GM19240 (cell line): ENCODE measurements at regions not wholly inside any gene's neighbourhood (a gene's known extent, or its start where the extent isn't known, plus 50 kb on each side); places are given as distances from the start of the nearest gene placed in this dataset.

Experiments
- DNase-seq: peaks from one replicate; pipeline ENCODE4 v3.0.0; 2011; ENCODE audit warnings: low spot score; ENCODE audit not compliant: insufficient read length

GRCh38 chr17:69947027-69947759, 127.8 kb upstream of the KCNJ16 start:
- DNase-seq, result no peak

DNA sequence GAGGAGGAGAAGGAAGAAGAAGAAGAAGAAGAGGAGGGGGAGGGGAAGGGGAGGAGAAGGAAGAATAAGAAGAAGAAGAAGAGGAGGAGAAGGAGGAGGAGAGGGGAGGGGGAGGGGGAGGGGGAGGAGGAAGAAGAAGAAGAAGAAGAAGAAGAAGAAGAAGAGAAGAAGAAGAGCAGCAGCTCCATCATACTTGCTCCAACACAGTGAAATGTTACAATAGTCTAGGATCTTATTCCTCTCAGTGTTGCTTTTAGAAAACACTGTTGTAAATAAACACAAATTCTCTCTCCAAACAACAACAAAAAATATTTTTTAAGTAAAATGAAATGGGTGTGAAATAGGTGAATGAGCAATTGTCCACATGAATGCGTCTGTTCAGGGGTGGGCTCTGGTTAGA, 126.6 kb upstream of the KCNJ16 start:
- DNase-seq, result no peak

GRCh38 chr17:69949496-69949895, 125.5 kb upstream of the KCNJ16 start:
- DNase-seq, result no peak

DNA sequence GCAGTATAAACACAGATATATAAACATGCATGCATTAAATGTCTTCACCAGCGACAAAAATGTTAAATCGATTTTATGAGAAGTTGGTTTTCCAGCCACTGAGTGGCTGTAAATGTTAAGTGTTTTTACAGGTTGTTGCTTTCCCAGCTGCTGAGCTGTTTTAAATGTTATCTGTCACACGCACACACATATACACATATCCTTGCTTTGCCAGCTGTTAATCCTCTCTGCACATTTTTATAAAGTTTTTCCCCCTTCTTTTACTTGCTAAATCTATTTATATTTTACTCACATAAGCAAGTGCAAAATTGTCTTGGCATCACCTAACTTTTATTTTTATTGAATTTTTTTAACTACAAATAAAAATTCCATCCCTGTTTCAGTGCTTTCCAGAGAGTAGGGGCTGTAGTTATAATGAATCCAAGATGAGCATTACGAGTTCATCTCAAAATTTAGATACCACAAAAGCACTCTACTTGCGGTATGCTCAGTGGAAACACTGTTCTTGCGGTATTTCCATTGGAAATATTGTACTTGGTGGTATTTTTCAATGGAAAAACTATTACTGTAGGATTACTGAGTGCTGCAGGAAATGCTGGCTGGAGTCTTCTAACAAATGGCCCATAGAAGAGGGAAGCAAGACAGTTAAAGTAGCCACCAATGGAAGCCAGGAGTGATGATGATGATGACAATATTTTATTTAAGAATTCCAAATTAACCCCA, 124.9 kb upstream of the KCNJ16 start:
- no peak for DNase-seq

- DNase-seq, result no peak
These were observed 124.2 kb upstream of the KCNJ16 start for GRCh38 chr17:69950701-69951418.

DNA sequence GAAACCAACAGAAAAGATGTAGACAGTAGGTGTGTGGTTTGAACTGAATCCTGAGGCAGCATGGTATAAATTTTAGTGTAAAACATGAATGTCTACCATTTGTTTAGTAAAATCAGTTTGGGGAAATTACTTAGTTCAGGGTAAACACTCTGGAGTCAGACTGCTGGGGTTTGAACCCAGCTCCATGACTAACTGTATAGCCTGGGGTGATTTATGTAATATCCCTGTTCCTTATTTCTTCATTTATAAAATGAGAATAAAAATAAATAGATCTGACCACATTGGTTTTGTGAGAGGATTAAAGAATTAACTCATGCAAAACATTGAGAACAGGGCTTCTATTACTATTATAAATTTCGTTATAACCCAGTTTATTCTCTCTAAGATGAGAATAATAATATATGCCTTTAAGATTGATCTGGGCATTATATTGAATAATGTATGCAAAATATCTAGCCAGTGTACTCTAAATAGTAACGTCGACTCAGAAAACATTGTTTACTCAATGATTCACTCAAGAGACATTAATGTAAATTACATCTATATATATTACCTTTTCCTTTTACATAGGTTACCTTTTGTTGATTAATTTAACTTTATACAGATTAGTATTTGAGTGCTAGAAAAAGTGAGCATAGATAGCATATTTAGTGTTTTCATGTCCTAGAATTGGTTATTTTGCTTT, 120.6 kb upstream of the KCNJ16 start:
- DNase-seq, result no peak

- DNase-seq, result no peak
These were observed 117.0 kb upstream of the KCNJ16 start for GRCh38 chr17:69958063-69958462.

DNA sequence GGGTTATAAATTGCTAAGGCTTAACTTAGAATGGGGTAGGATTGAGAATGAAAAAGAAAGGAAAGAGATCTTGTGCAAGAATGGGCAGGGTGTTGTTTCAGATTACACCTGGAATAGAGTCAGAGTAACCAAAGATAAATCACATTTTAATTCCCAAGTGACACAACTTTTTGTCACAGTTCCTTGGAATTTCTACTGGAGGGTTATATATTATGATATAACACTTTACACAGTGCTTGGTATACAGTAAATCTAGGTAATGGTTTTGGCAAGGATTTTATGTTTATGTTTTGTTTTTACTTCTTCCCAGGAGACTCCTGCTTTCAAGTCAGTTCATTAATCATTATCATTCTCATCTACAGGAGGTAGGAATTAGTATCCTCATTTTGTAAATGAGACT, 115.7 kb upstream of the KCNJ16 start:
- no peak for DNase-seq

- no peak for DNase-seq
These were observed 114.3 kb upstream of the KCNJ16 start for GRCh38 chr17:69960755-69961154.

DNA sequence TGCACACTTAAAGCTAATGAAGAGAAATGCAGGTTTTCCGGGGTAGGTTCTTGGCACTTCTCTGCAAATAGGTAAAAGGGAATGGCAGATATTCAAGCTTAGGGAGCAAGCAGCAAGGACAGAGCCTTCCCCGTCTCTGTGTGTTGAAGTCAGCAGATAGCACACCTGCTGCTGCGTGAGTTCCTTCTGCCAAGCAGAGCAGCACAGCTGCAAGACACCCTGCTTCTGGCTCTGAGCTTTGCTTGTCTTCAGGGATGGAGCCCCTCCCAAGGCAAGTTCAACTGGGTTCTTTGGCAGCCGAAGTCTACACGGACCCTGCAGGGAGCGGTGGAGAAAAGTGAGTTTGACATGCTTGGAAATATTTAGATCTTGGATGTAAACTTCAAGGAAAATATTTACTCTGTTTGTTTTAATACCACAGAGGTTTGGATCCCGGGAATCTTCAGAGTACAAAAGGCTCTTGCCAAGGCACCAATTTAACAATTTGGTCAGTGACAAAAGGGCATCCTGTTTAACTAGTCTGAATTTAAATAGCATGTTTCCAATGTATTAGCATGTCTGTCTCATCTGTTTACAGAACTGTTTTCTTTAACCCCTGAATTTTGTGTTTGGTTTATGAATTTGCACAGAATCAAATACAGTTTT, 113.4 kb upstream of the KCNJ16 start:
- no peak for DNase-seq

DNA sequence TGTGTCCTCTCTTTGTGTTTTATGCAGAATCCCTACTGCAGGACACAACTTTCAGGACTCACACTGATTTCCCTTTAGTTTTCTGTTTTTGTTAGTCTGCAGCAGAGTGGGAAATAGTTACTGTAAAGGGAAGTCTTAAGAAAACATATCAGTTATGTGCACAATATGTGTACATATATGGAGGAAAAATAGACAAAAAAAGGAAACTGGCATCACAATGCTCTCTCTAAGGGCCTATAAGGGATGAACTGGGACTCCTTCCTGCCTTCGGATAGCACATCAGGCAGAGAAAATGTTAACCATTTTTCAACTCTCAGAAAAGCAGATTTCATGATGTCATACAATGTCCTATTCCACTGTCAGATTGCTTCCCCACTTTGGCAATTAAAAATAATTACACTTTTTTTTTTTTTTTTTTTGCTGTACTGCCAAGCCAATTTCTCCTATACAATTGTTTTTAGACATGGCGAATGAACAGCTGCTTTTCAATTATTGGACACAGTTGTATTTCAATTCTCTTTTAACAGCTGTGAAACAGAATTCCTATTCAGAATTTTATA, 112.5 kb upstream of the KCNJ16 start:
- no peak for DNase-seq

DNA sequence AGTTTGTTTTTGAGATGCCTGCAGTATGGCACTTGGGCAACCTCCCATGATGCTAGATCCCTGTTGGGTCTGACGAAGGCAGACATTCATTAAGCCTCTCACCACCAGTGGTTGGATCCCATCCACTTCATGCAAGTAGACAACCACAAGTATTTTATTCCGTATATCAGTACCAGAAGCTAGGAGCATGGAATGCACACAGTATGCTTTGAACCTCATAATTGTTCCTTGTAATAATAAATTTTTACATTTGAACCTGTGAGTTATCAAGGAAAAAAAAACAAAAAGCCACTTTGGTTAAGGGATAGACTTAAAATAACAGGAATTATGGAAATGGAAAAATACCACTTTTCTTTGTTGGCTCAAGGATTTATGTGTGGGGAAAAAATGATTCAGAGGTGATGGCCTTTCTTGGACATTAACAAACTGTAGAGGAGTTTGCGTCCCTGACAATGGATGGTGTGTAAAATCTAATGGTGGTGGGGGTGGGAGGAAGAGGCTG, 107.1 kb upstream of the KCNJ16 start:
- no peak for DNase-seq

- DNase-seq, result no peak
These were observed 105.1 kb upstream of the KCNJ16 start for GRCh38 chr17:69969897-69970296.

- DNase-seq, result no peak
These were observed 102.8 kb upstream of the KCNJ16 start for GRCh38 chr17:69972251-69972650.

DNA sequence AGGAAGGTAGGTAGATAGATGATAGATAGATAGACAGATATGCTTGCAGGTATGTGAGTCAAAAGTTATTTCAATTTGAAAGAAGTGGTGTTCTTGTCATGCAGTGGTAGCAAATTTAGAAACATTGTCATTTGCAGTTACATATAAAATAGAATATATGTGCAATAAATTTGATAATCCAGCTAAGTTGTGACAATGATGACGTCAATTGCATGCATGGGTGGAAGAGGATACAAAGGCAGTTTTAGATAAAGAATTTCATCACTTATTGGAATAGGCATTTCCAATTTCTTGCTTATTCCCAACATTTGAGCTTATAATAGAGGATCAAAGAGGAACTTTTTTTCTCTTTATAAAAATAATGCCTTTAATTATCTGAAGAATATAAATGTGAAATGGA, 99.2 kb upstream of the KCNJ16 start:
- no peak for DNase-seq

DNA sequence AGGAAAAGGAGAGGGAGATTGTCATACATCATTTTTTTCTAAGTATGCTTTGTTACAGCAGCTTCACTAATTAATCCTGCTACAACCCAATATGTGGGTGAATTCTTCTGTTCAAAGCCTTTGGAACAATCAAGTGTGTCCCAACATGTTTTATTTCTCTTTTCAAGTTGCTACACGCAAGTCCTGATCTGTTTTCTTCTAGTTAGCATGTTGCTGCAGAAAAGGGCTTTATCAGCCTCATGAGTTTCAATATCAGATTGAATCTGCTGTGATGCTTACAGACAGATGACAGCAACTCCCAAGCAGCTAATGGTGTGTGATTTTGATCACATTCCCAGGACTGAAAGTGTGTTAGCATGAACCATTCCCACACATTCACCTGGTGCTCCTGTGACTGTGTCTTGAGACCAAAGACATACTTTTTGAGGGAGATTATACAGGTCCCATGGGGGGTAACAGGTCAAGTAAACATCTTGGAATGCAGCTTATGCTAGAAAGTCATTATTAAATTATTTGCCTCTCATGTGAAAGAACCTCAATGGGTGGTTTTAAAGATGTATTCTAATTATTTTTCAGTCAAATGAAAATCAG, 96.9 kb upstream of the KCNJ16 start:
- DNase-seq, result no peak

DNA sequence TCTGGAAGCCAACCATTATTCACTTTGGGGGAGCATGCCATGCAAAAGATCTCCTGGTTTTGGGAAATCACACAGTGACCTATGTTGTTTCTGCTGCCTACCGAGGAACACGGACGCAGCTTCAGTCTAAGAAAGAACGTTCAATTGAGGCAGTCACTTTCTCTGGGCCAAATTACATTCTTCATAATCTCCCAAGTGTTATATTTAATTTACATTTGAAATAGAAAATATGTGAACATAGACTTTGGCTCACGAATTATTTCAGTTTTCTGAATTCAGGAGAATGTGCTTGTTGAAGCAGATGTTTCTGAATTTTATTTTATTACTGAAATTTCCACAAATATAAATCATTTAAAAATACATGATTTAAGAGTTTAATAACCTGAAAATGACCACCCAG, 93.6 kb upstream of the KCNJ16 start:
- no peak for DNase-seq

DNA sequence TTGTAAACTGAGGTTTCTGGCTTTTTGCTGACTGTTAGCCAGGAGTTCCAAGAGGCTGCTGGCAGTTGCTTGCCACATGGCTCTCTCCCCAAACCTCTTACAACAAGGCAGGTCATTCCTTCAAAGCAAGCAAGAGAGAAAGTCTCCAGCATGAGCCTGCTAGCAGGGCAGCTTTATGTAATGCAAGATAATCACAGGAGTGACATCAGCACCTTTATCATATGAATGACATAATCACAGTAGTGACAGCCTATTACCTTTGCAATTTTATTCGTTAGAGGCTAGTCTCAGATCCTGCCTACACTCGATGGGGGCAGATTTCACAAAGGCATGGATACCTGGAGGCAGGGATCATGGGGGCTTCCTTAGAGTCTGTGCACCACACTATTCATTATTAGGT, 79.5 kb upstream of the KCNJ16 start:
- DNase-seq, result no peak

DNA sequence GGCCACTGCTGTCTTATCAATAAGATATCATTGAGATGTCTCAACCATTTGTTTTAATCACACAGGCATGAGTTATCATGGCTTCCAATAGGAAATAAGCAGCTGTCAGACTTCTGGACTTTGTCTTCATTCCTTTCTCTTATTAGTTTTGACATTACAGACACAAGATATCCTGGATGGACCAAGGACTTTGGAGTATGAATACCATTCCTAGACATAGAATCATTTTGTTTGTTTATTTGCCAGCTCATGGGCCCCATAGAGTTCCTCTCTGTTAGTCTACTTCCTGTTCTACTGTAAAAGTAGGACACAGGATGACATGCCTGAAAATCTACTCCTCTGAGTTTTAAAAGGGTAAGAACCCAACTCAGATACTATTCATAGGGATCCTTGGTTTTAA, 77.7 kb upstream of the KCNJ16 start:
- no peak for DNase-seq

DNA sequence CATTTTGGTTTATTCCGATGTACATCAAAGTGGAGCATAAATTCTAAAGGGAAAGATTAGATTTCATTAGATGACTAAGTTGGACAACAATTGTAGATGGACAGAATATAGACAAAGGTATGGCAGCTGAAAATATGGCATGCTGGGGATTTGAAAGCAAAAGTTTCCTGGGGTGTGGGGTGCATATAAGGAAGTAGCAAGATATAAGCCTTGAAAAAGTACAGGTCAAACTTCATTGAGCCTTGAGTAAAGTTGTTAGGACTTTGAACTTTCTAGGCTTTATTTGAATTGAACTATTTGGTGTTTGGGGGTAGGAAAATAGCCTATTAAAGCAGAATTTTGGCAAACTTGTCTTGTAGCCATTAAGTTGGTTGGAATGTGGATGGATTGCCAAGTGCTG, 75.8 kb upstream of the KCNJ16 start:
- no peak for DNase-seq

- no peak for DNase-seq
These were observed 68.9 kb upstream of the KCNJ16 start for GRCh38 chr17:70006159-70006558.
